SKM-1 treated with dmso at 0.1 percent for 144 hours (cell line): ENCODE measurements at regions not wholly inside any gene's neighbourhood (a gene's known extent, or its start where the extent isn't known, plus 50 kb on each side); places are given as distances from the start of the nearest gene placed in this dataset.

Experiments
- DNase-seq: peaks from one replicate; lab custom pipeline; 2025; ENCODE audit not compliant: unreplicated experiment; lab: John Stamatoyannopoulos, UW

DNA sequence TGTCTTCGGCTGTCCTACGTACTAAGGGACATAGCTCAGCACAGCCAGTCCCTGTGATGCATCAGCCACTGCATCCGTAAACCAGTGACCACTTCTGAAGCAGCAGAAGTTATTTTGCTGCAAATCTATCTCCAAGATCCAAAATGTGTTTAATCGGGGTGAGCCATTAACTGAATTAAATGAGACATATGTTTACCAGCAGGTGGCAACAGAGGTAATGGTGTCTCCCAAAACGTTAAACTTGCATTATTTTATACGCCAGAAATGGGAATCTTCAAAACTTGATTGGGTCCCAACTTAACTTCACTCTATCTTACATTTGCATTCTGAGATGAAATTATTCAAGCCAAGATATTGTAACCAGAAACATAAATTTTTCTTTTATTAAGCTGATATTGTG, 75.3 kb upstream of the BOC start:
- DNase-seq = no peak

DNA sequence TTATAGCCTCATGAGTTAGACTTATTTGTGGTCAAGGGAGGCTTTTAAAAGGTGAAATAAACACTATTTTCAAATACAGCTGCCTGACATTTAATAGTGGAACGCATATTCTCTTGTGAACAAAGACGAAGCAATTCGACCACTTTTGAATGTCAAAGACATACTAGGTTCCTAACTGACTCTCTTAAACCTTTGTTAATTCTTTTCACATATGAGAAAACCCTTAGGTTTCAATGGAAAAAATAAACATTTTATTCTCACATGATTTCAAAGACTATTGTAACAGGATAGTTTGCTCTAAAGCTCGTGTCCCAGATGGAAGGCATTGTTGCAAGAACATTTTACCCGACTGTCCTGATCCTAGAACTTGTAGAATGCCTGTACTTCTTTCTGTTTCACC, 74.8 kb upstream of the BOC start:
- DNase-seq = no peak

DNA sequence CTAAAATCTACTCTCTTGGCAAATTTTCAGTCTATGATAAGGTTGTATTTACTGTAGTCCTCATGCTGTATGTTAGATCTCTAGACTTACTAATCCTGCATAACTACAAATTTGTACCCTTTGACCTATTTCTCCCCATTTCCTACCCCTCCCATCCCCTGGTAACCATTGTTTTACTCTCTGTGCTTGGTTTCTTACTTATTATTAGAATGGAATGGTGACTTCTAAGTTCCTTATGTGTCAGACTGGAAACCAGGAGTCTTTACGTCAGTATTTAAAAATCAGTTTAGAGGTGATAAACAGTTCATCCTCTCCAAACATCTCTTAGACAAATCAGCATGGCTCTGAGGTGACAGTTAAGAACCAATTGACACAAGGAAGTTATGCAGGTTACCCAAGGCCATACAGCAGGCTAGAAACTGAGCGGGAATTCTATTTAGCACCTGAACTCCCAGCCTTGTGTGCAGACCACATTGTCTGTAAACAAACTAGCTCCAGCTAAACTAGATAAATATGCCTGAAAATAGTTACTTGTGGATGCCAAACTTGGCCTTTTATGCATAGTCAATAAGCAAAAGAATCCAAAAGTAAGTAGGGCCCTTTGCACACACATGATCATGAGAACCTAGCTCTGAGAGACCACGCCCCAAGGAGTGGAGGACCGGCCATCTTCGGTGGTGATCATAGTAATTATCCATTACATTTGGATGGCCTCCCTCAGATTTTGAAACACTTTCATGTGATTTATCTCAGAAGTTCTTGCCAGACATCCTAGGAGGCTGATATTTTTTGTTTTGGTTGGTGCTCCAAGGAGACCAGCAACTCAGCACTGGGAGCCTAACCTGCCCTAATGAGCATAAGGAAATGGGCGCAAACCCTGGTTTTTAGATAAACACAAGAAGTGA, 72.3 kb upstream of the BOC start:
- no peak for DNase-seq

DNA sequence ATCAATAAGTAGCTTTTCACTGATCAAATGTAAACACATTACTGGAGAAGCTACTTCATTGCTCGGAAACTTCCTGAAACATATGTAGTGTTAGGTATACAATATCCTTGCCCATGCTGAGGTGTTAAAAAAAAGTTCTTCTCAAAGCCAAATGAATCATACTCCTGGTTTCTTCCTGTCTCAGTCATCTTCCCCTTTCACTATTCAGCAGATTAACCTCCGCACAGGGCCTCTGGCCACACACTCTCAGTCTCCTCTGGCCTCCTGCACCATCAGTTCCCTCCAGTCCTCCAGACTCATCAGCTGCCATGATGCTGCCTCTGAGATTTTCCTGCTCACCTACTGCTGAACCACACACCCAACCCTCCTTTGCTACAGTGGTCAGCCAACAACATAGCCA, 70.5 kb upstream of the BOC start:
- DNase-seq = peak; percentile 13

DNA sequence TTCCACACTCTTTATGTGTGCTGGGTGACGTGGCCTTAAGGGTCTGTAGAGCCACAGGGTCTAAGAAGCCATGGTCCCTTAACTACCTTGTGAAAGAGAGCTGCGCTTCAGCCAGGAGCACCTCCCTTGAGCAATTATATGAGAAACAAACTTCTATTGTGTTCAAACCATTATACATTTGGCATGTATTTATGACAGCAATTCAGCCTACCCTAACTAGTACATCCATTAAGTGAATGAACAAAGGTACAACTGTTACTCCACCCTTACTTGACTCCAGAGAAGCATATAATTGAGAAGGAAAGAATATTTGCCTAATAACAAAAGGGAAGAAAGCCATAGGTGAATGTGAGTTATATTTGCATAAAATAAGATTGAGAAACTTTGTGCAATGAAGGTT, 69.8 kb upstream of the BOC start:
- no peak for DNase-seq

DNA sequence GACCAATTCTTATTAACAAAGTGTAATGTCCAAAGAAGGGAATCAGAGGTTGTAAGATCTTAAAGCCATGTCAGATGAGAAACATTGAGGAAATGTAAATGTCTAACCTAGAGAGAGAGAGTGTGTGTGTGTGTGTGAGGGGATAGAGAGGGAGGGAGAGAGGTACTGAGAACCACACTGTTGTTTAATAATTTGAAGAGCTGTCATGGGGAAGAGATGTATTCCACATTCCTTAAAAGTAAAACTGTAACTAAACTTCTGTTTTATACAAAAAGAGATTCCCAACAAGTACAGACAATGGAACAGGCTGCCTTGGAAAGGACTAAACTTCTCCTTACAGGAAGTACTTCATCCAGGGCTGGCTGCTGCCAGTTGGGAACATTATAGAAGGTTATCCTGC, 68.9 kb upstream of the BOC start:
- no peak for DNase-seq

DNA sequence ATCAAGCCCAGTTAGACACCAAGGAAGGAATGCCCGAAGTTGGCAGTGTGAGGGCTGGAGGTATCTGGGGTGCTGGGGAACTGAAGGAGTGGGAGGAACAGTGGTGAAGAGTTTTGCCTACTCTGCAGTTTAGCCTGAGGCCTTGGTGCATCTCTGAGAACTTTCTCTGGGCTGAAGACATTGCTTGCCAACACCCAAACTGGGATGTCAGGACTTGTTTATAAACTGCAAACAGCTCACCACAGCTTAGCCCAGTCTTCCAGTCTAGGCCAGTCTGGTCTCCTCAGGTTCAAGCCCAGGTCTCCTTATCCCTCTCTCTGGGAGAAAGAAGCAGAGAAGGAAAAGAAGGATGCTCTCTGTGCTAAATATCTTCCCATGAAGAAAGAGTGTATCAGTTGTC, 68.0 kb upstream of the BOC start:
- no peak for DNase-seq

DNA sequence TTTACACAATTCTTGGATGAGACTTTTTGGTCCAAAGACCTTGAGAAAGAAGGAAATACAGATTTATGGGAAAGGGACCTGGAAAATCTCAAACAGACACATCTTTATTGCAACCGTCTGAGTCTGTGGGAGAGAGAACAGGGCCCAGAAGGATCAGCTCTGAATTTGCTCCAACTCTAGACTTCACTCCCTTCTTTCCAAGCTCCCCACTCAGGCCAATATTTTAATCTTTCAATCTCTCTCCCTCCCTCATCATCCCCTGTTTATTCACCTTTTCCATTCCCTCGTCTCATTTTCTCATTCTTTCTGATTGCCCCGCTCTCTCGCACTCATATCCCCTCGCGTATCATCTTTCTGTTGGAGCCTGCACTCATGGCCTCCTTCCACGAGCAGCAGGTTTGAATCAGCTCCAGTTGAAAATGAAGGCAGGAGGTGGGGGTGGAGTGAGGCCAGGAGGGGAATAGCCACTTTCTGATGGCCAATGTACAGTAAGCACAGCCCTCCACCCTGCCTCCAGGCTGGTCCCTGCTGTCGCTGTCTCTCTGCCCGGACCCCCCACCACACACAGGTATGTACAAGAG, 63.6 kb upstream of the BOC start:
- no peak for DNase-seq

DNA sequence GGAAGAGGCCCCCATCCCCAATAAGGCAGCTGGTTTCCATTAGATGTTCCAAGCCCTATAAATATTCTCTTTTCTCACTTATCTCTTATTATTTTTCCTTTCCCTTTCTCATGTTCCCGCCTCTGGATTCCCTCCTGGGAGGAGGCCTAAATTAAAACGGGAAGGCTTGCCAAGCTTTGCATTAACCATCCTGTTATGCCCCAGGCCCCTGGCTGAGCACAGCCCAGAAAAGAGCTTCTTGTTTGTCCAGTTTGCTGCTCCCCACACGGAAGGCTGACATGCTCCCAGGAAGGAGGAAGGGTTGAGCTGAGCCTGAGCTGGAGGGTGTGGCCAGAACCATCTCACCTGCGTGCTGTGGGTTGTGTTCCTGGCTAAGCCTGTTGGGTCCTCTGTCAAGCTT, 63.1 kb upstream of the BOC start:
- DNase-seq = no peak

DNA sequence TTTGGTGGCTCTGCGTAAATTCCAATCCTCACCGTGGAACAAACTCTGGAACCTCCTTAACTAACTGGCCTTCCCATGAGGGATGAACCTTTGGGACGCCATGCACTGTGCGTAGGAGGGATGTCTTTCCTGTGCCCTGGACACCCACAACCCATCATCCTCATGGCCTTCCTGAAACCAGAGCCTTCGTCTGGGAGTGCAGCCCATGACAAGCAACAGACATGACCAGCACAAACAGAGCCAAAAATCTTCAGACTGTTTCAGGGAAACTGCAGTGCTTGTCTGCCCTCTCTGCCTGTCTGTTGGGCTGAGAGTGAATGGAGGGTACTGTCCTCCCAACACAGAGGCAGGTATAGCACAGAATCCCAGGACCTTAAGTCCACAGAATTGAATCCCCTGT, 61.1 kb upstream of the BOC start:
- no peak for DNase-seq

DNA sequence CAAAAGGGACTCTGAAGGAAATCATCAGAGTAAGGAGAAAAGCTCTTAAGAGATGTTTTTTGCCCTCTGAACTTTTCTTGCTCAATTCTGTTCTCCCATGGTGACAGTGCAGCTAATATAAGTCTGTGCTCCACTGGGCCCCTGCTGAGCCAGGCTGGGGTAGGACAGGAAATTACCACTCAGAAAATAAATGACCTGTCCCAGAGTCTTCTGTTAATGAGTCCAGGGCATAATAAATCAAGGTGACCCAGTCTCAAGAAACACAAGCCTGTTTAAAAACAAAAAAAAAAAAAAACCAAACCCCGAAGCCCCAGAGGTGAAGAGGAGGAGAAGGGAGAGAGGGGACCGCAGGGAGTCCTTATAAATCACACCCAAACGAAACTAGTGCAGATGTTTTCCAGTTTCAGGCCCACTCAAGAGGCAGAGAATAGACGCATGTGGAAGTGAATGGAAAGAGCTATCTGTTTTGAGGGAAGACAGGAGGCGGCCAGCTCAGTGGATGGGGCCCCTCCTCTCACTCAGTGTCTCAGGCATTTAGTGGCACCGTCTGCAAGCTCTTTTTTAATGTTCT, 59.8 kb upstream of the BOC start:
- DNase-seq = no peak

DNA sequence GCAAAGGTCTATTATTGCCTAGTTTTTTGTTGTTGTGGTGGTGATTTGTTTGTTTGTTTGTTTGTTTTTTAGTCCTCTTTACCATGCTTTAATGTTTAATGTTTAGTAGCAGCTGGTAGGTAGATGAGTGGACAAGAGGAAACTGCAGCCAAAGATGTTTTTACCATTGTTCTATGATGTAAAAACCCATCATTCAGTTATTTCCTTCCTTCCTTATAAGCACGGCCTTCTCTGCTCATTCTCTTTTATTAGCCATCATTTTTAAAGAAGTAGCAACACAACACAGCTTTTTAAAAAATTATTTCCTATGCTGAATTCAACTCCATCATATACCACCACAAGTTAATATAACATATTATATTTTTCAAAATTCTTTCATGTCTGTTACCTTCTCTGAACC, 58.5 kb upstream of the BOC start:
- no peak for DNase-seq

DNA sequence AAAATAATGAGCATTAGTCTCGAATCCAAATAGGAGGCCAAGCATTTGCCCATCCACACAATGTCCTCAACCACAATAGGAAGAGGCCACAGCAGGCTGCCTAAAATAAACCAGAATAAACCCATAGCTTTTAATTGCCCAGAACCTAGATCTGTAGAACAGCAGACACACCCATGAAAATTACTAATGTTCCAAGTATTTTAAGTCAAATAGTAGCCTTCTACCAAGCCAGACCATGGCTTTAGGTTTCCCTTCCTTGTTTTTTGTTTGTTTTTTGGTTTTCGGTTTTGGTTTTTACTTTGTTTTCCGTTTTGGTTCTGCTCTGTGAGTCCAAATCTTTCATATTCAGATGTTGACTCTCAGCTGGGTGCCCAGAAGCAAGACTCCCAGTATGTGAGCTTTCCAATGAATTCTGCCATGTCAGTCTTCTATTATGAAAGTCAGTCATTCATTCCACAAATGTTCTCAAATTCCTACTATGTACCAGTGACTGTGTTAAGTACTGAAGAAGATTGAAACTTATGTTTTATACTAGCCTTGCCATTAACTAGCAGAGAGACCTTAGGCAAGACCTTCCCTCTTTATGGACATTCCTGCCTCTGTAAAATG, 57.8 kb upstream of the BOC start:
- DNase-seq = no peak

DNA sequence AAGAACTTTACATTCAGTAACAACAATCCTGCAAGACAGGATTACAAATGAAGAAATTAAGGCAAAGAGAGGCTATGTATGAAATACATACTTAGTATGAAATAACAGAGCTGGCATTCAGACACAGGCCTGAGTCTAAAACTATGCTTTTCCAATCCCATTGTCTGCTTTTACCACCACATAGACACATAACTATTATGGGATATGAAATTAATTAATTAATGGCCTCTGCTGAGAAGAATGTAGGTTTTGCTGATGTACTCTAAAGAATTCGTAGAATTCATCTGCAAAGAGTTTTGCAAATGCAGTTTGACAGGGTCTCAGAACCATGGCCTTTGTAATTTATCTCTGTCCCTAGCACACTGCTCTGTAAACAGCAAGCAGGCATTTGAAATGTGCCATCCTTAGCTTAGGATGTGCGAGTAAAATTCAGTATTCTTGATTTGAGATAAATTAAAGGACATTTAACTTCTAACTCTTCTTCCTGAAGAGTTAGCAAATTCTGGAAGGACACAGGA, 54.5 kb upstream of the BOC start:
- DNase-seq = no peak

DNA sequence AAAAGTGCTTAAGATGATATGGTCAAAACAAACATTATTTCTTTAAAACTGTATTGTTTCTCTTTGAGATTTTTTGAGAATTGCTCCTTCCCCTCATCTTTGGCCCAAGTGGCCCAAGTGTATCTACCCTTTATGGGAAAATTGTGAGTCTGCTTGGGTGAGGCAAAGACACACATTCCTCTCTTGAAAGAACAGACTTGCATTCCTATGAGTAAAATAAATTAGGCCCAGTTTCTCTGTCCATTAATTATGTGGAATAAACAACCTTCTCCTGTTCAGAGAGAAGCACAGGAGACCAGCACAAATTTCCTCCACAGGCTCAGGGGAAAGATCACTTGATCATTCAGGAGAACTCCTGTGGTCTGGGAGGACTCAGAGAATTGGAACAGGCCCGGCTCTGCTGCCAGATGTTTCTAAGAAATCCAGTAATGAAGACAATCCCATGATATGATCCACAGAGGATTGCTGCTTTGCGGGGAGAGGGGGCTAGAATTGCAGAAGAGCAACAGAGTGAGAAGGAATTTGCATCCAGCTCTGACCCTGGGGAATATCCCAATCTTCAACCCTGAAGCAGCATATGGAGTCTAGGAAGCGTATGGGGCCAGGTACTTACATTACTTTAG, 53.8 kb upstream of the BOC start:
- DNase-seq = no peak

DNA sequence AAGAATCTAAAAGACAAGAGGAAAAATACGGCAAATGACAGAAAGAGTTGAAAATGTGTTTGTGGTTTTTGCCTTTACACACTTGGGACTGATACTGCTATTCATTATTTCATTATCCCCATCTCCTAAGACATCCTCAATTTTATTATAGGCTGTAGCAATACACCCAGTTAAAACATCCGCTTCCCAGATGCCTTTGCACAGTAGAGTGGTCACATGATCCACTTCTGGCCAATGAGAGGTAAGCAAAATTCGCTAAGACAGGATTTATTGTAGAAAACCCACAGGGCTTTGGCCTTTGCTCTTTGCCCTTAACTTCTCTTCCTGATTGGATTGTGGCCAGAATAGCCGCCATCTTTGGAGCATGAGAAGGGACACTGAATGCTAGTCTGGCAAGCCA, 53.2 kb upstream of the BOC start:
- no peak for DNase-seq
